ENCODE measurements at regions not wholly inside any gene's neighbourhood (a gene's known extent, or its start where the extent isn't known, plus 50 kb on each side); places are given as distances from the start of the nearest gene placed in this dataset.

GRCh38 chr9:86893811-86894490 is 53.4 kb downstream of the GAS1 start:
- DNase-seq, result no peak

GRCh38 chr9:86892576-86892975 is 54.7 kb downstream of the GAS1 start:
- DNase-seq, result no peak

- no peak for DNase-seq
Observed at GRCh38 chr9:86891886-86892437, 55.3 kb downstream of the GAS1 start.

GRCh38 chr9:86891091-86891490 is 56.2 kb downstream of the GAS1 start:
- DNase-seq, result no peak

- no peak for DNase-seq
Observed at GRCh38 chr9:86885232-86885631, 62.1 kb downstream of the GAS1 start.

GRCh38 chr9:86876621-86877196 is 70.6 kb downstream of the GAS1 start:
- DNase-seq, result no peak

- no peak for DNase-seq
Observed at GRCh38 chr9:86868616-86869015, 78.7 kb downstream of the GAS1 start.

- DNase-seq, result no peak
Observed at GRCh38 chr9:86867804-86868313, 79.4 kb downstream of the GAS1 start.

GRCh38 chr9:86865952-86866351 is 81.4 kb downstream of the GAS1 start:
- DNase-seq, result no peak

- no peak for DNase-seq
Observed at GRCh38 chr9:86860006-86860405, 87.3 kb downstream of the GAS1 start.

GRCh38 chr9:86859056-86859455 is 88.2 kb downstream of the GAS1 start:
- no peak for DNase-seq

GRCh38 chr9:86858009-86858408 is 89.3 kb downstream of the GAS1 start:
- no peak for DNase-seq

- DNase-seq, result no peak
Observed at GRCh38 chr9:86856259-86856658, 91.0 kb downstream of the GAS1 start.

GRCh38 chr9:86854898-86855523 is 92.3 kb downstream of the GAS1 start:
- DNase-seq, result peak; percentile 44

- no peak for DNase-seq
Observed at GRCh38 chr9:86846656-86847055, 100.7 kb downstream of the GAS1 start.

GRCh38 chr9:86843206-86843605 is 104.1 kb downstream of the GAS1 start:
- DNase-seq, result no peak

GRCh38 chr9:86842573-86842972 is 104.7 kb downstream of the GAS1 start:
- DNase-seq, result no peak

- DNase-seq, result no peak
Observed at GRCh38 chr9:86839522-86839921, 107.8 kb downstream of the GAS1 start.

GRCh38 chr9:86838519-86839497 is 108.5 kb downstream of the GAS1 start:
- DNase-seq, result no peak

- no peak for DNase-seq
Observed at GRCh38 chr9:86837345-86837744, 110.0 kb downstream of the GAS1 start.

GRCh38 chr9:86836797-86837196 is 110.5 kb downstream of the GAS1 start:
- DNase-seq, result no peak

- DNase-seq, result no peak
Observed at GRCh38 chr9:86836266-86836665, 111.0 kb downstream of the GAS1 start.

- no peak for DNase-seq
Observed at GRCh38 chr9:86830356-86830755, 117.0 kb downstream of the GAS1 start.

Measured in amniotic stem cell (primary cell).